Type B pancreatic cell (in vitro differentiated cells): ENCODE measurements at regions not wholly inside any gene's neighbourhood (a gene's known extent, or its start where the extent isn't known, plus 50 kb on each side); places are given as distances from the start of the nearest gene placed in this dataset.

Experiments used
- DNase-seq: peaks from one replicate; pipeline ENCODE4 v3.0.0; 2021; ENCODE audit warnings: mixed read lengths; ENCODE audit not compliant: unreplicated experiment; ENCODE audit errors: extremely low spot score
- H3K27ac Mint-ChIP-seq: 2 replicates; pipeline ENCODE4 v1.8.0; 2021; ENCODE audit warnings: mild to moderate bottlenecking, mixed read lengths
- H3K27me3 Mint-ChIP-seq: 2 replicates; pipeline ENCODE4 v1.8.0; 2021; ENCODE audit warnings: mixed read lengths
- H3K36me3 Mint-ChIP-seq: 2 replicates; pipeline ENCODE4 v1.8.0; 2021; ENCODE audit warnings: mixed read lengths
- H3K4me1 Mint-ChIP-seq: one replicate; pipeline ENCODE4 v1.8.0; 2021; ENCODE audit warnings: mixed read lengths; ENCODE audit not compliant: unreplicated experiment
- H3K4me3 Mint-ChIP-seq: 2 replicates; pipeline ENCODE4 v1.8.0; 2021; ENCODE audit warnings: mild to moderate bottlenecking, mixed read lengths
- H3K9me3 Mint-ChIP-seq: 2 replicates; pipeline ENCODE4 v1.8.0; 2021; ENCODE audit warnings: mixed read lengths
- CTCF ChIP-seq: fragments of 200-600 bp; sonication (generic); conservative IDR thresholded peaks from 2 replicates; pipeline ENCODE4 v1.5.0; 2021; ENCODE audit warnings: antibody characterized with exemption, mild to moderate bottlenecking

- H3K9me3 Mint-ChIP-seq, result peaks cover 3% of the 10 kb centered on the region
- no peaks in the 10 kb centered on the region for H3K36me3 Mint-ChIP-seq
- no peaks in the 10 kb centered on the region for H3K27me3 Mint-ChIP-seq
- no peak overlapping the region for H3K27ac Mint-ChIP-seq
- TF ChIP-seq CTCF, result no peak
- H3K4me1 Mint-ChIP-seq, result peaks cover 8% of the 10 kb centered on the region
- no peak for DNase-seq
- no peak overlapping the region for H3K4me3 Mint-ChIP-seq
Observed at GRCh38 chr6:14423330-14423729, 305.8 kb downstream of the CD83 start.

- H3K4me1 Mint-ChIP-seq, result peaks cover 9% of the 10 kb centered on the region
- H3K27me3 Mint-ChIP-seq, result no peaks in the 10 kb centered on the region
- no peak for DNase-seq
- TF ChIP-seq CTCF, result no peak
- no peak overlapping the region for H3K4me3 Mint-ChIP-seq
- H3K9me3 Mint-ChIP-seq, result peaks cover 3% of the 10 kb centered on the region
- H3K36me3 Mint-ChIP-seq, result no peaks in the 10 kb centered on the region
- no peak overlapping the region for H3K27ac Mint-ChIP-seq
Observed at GRCh38 chr6:14423955-14424354, 306.4 kb downstream of the CD83 start.

- H3K4me1 Mint-ChIP-seq, result peaks cover 17% of the 10 kb centered on the region
- H3K9me3 Mint-ChIP-seq, result peaks cover 3% of the 10 kb centered on the region
- no peak overlapping the region for H3K4me3 Mint-ChIP-seq
- H3K27me3 Mint-ChIP-seq, result no peaks in the 10 kb centered on the region
- no peak for TF ChIP-seq CTCF
- no peak overlapping the region for H3K27ac Mint-ChIP-seq
- DNase-seq, result no peak
- no peaks in the 10 kb centered on the region for H3K36me3 Mint-ChIP-seq
Observed at GRCh38 chr6:14425805-14426204, 308.2 kb downstream of the CD83 start.

- Mint-ChIP-seq H3K4me1 (peaks cover 18% of the 10 kb centered on the region), H3K9me3 (peaks cover 3% of the 10 kb centered on the region), H3K27me3 (no peaks in the 10 kb centered on the region), H3K27ac (no peak overlapping the region), H3K36me3 (no peaks in the 10 kb centered on the region), H3K4me3 (no peak overlapping the region)
- DNase-seq, result no peak
- TF ChIP-seq CTCF, result no peak
Observed at GRCh38 chr6:14426281-14426680, 308.7 kb downstream of the CD83 start.

GRCh38 chr6:14428269-14428668 lies 310.7 kb downstream of the CD83 start:
- TF ChIP-seq CTCF, result no peak
- Mint-ChIP-seq H3K27ac (no peak overlapping the region), H3K4me1 (peaks cover 21% of the 10 kb centered on the region), H3K9me3 (no peaks in the 10 kb centered on the region), H3K36me3 (no peaks in the 10 kb centered on the region), H3K4me3 (no peak overlapping the region), H3K27me3 (no peaks in the 10 kb centered on the region)
- no peak for DNase-seq

- TF ChIP-seq CTCF, result no peak
- Mint-ChIP-seq H3K27ac (peak overlapping the region; percentile 30), H3K9me3 (peaks cover 4% of the 10 kb centered on the region), H3K36me3 (no peaks in the 10 kb centered on the region), H3K27me3 (no peaks in the 10 kb centered on the region), H3K4me1 (peaks cover 17% of the 10 kb centered on the region), H3K4me3 (no peak overlapping the region)
- no peak for DNase-seq
Observed at GRCh38 chr6:14429396-14429795, 311.8 kb downstream of the CD83 start.
